ENCODE measurements at regions not wholly inside any gene's neighbourhood (a gene's known extent, or its start where the extent isn't known, plus 50 kb on each side); places are given as distances from the start of the nearest gene placed in this dataset.
"Not testable (repeated sequence)": the region's sequence is repeated elsewhere in the genome, so short reads cannot be mapped to it uniquely, and the experiment has no call there.

- Histone ChIP-seq H3K27me3 (ENCODE audit: low read length) (no peaks in the 10 kb centered on the region), H4K20me1 (ENCODE audit: low read length) (no peaks in the 10 kb centered on the region), H3K9me2 (replicated peaks; ENCODE audit: low read length) (no peaks in the 10 kb centered on the region), H3K9me3 (ENCODE audit: low read length) (no peaks in the 10 kb centered on the region), H3F3A (ENCODE audit: low read length, unreplicated experiment) (peaks cover 11% of the 10 kb centered on the region), H3K4me3 (ENCODE audit: low read length) (no peak overlapping the region), H3K4me2 (ENCODE audit: low read length) (peak overlapping the region; percentile 63), H3K9ac (ENCODE audit: low read length) (no peak overlapping the region), H3K4me1 (ENCODE audit: insufficient read depth, low read length) (peaks cover 51% of the 10 kb centered on the region), H3K27ac (ENCODE audit: low read length) (no peak overlapping the region), H3K79me2 (ENCODE audit: low read length) (no peaks in the 10 kb centered on the region), H2AFZ (ENCODE audit: low read length) (no peak overlapping the region), H3K36me3 (ENCODE audit: low read depth, low read length) (no peaks in the 10 kb centered on the region)
- ATAC-seq, result no peak
- no TSS peak for BruUV-seq (replicated peaks)
- intact Hi-C loops (cut with micrococcal nuclease), result no loop called here
- ChIA-PET CTCF (no interaction called here), POLR2A (ENCODE audit: unreplicated experiment) (no interaction called here)
- no peak for TF ChIP-seq EZH2 (IDR thresholded peaks at IDR 0.05; ENCODE audit: low read length, unreplicated experiment)
- TF ChIP-seq EZH2phosphoT487 (IDR thresholded peaks at IDR 0.05; ENCODE audit: borderline replicate concordance, low read length), result no peak
- TF ChIP-seq, protein P1, sequence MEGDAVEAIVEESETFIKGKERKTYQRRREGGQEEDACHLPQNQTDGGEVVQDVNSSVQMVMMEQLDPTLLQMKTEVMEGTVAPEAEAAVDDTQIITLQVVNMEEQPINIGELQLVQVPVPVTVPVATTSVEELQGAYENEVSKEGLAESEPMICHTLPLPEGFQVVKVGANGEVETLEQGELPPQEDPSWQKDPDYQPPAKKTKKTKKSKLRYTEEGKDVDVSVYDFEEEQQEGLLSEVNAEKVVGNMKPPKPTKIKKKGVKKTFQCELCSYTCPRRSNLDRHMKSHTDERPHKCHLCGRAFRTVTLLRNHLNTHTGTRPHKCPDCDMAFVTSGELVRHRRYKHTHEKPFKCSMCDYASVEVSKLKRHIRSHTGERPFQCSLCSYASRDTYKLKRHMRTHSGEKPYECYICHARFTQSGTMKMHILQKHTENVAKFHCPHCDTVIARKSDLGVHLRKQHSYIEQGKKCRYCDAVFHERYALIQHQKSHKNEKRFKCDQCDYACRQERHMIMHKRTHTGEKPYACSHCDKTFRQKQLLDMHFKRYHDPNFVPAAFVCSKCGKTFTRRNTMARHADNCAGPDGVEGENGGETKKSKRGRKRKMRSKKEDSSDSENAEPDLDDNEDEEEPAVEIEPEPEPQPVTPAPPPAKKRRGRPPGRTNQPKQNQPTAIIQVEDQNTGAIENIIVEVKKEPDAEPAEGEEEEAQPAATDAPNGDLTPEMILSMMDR (conservative IDR thresholded peaks at IDR 0.05; ENCODE audit: low read depth, low read length), result no peak
- no peak for DNase-seq
Measured at GRCh38 chr5:6080436-6080835, 297.9 kb downstream of the MED10 start.

GRCh38 chr5:6078881-6079280 is 299.5 kb downstream of the MED10 start:
- H3K4me1 ChIP-seq (ENCODE audit: insufficient read depth, low read length), result peaks cover 35% of the 10 kb centered on the region
- no peak overlapping the region for H2AFZ ChIP-seq (ENCODE audit: low read length)
- H3K9me3 ChIP-seq (ENCODE audit: low read length), result no peaks in the 10 kb centered on the region
- H3K27me3 ChIP-seq (ENCODE audit: low read length), result no peaks in the 10 kb centered on the region
- H3K9ac ChIP-seq (ENCODE audit: low read length), result no peak overlapping the region
- H3K27ac ChIP-seq (ENCODE audit: low read length), result no peak overlapping the region
- H3K36me3 ChIP-seq (ENCODE audit: low read depth, low read length), result no peaks in the 10 kb centered on the region
- BruUV-seq (replicated peaks), result no TSS peak
- no peaks in the 10 kb centered on the region for H4K20me1 ChIP-seq (ENCODE audit: low read length)
- ChIA-PET CTCF (no interaction called here), POLR2A (ENCODE audit: unreplicated experiment) (no interaction called here)
- TF ChIP-seq EZH2phosphoT487 (IDR thresholded peaks at IDR 0.05; ENCODE audit: borderline replicate concordance, low read length), result no peak
- TF ChIP-seq EZH2 (IDR thresholded peaks at IDR 0.05; ENCODE audit: low read length, unreplicated experiment), result no peak
- TF ChIP-seq, protein P1 (conservative IDR thresholded peaks at IDR 0.05; ENCODE audit: low read depth, low read length), result no peak
- intact Hi-C loops (cut with micrococcal nuclease), result no loop called here
- no peak overlapping the region for H3K4me2 ChIP-seq (ENCODE audit: low read length)
- no peaks in the 10 kb centered on the region for H3K9me2 ChIP-seq (replicated peaks; ENCODE audit: low read length)
- H3K79me2 ChIP-seq (ENCODE audit: low read length), result no peaks in the 10 kb centered on the region
- ATAC-seq (no peak), DNase-seq (no peak)
- H3F3A ChIP-seq (ENCODE audit: low read length, unreplicated experiment), result peaks cover 11% of the 10 kb centered on the region
- H3K4me3 ChIP-seq (ENCODE audit: low read length), result no peak overlapping the region

DNA sequence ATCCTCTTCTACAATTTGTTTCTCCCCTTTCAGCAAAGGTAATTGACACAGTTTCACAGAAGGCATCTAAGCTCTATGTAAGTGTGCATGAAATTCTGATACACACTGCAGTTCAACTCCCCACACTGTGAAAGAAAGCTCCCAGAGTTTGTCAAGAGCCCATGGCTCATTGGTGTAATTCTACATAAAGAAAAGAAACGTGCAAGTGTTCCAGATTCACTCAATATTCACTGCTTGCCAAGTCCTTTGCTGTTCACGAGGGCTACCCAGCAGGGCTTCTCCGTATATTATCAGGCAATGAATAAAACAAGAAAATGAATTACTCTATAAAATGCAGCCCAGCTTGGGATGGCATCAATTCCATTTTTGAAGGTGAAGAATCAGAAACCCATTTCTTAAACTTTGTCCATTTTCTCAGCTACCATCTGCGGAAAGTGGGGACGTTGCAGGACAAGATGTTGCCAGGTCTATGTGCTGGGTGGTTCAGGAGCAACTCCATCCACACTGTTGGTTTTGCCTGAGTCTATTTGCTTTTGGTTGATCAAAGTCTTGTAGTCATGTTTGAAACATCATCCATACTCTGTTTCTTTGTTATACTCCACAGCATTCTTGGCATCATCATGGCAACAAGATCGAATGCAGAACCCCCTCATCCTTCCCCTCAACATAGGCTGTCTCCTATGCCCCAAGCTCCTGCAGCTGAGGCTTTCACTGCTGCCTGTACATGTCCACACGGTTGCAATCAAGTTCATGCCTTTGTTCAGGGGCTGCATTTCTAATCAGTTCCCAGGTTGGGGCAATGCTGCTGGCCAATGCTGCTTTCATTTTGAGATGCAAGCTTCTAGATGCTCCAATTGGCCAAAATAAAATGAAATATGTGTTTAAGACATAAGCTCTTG is 301.8 kb downstream of the MED10 start:
- Histone ChIP-seq H3K4me2 (ENCODE audit: low read length) (no peak overlapping the region), H2AFZ (ENCODE audit: low read length) (no peak overlapping the region), H3K36me3 (ENCODE audit: low read depth, low read length) (no peaks in the 10 kb centered on the region), H3K79me2 (ENCODE audit: low read length) (no peaks in the 10 kb centered on the region), H3K9me3 (ENCODE audit: low read length) (no peaks in the 10 kb centered on the region), H3F3A (ENCODE audit: low read length, unreplicated experiment) (peaks cover under 1% of the 10 kb centered on the region), H3K9ac (ENCODE audit: low read length) (no peak overlapping the region), H3K27ac (ENCODE audit: low read length) (no peak overlapping the region), H4K20me1 (ENCODE audit: low read length) (no peaks in the 10 kb centered on the region), H3K4me1 (ENCODE audit: insufficient read depth, low read length) (peaks cover 12% of the 10 kb centered on the region), H3K4me3 (ENCODE audit: low read length) (no peak overlapping the region), H3K9me2 (replicated peaks; ENCODE audit: low read length) (no peaks in the 10 kb centered on the region), H3K27me3 (ENCODE audit: low read length) (no peaks in the 10 kb centered on the region)
- DNase-seq (no peak), ATAC-seq (no peak)
- TF ChIP-seq EZH2phosphoT487 (IDR thresholded peaks at IDR 0.05; ENCODE audit: borderline replicate concordance, low read length) (no peak), EZH2 (IDR thresholded peaks at IDR 0.05; ENCODE audit: low read length, unreplicated experiment) (no peak)
- TF ChIP-seq, protein P1 (conservative IDR thresholded peaks at IDR 0.05; ENCODE audit: low read depth, low read length), result no peak
- ChIA-PET POLR2A (ENCODE audit: unreplicated experiment) (no interaction called here), CTCF (no interaction called here)
- intact Hi-C loops (cut with micrococcal nuclease), result no loop called here
- BruUV-seq (replicated peaks), result no TSS peak

GRCh38 chr5:6072488-6072887 is 305.9 kb downstream of the MED10 start:
- H3K36me3 ChIP-seq (ENCODE audit: low read depth, low read length); H3K79me2 ChIP-seq (ENCODE audit: low read length); H3K9me3 ChIP-seq (ENCODE audit: low read length); ATAC-seq; H4K20me1 ChIP-seq (ENCODE audit: low read length); H3K9ac ChIP-seq (ENCODE audit: low read length); DNase-seq; H3K4me3 ChIP-seq (ENCODE audit: low read length); H2AFZ ChIP-seq (ENCODE audit: low read length); intact Hi-C loops (cut with micrococcal nuclease); BruUV-seq (replicated peaks); H3F3A ChIP-seq (ENCODE audit: low read length, unreplicated experiment); H3K27me3 ChIP-seq (ENCODE audit: low read length); H3K9me2 ChIP-seq (replicated peaks; ENCODE audit: low read length); CTCF ChIA-PET; POLR2A ChIA-PET (ENCODE audit: unreplicated experiment); H3K4me1 ChIP-seq (ENCODE audit: insufficient read depth, low read length); H3K4me2 ChIP-seq (ENCODE audit: low read length); H3K27ac ChIP-seq (ENCODE audit: low read length): not testable (repeated sequence)

Measured in PC-3 (cell line).